Liver (tissue), 3 donors: ENCODE measurements at regions not wholly inside any gene's neighbourhood (a gene's known extent, or its start where the extent isn't known, plus 50 kb on each side); places are given as distances from the start of the nearest gene placed in this dataset.

ENCODE experiments used
- CTCF ChIP-seq: fragments of 150-350 bp; IDR thresholded peaks from 2 replicates; pipeline ENCODE4 v1.5.1; 2017; ENCODE audit warnings: improper control_type of control experiment, low read depth, low read length; ENCODE audit not compliant: missing input control
- FOXA1 ChIP-seq: IDR thresholded peaks from 2 replicates; pipeline ENCODE4 v1.6.1; 2016; ENCODE audit warnings: antibody characterized with exemption
- MAX ChIP-seq: IDR thresholded peaks from 2 replicates; pipeline ENCODE4 v1.6.1; 2016; ENCODE audit warnings: antibody characterized with exemption
- NR2F2 ChIP-seq: IDR thresholded peaks from 2 replicates; pipeline ENCODE4 v1.6.1; 2016; ENCODE audit warnings: antibody characterized with exemption
- SP1 ChIP-seq: IDR thresholded peaks from 2 replicates; pipeline ENCODE4 v1.6.1; 2018; ENCODE audit warnings: antibody characterized with exemption, mild to moderate bottlenecking
- donor health status: healthy.
- donor health status: healthy.

GRCh38 chr14:53333809-53334208 lies 180.7 kb upstream of the DDHD1 start:
- no peak for TF ChIP-seq MAX
- no peak for TF ChIP-seq FOXA1
- TF ChIP-seq CTCF, result no peak
- no peak for TF ChIP-seq NR2F2
- no peak for TF ChIP-seq SP1
